H1 (cell line): ENCODE measurements at regions not wholly inside any gene's neighbourhood (a gene's known extent, or its start where the extent isn't known, plus 50 kb on each side); places are given as distances from the start of the nearest gene placed in this dataset.

ENCODE experiments used
- CTCF ChIA-PET: fragments of 300-600 bp; sonication (Branson Sonifier 250); formaldehyde crosslinking; loops from one replicate; lab custom pipeline; 2021; ENCODE audit not compliant: partially characterized antibody; lab: Charles Lee
- POLR2A ChIA-PET: fragments of 300-600 bp; sonication (Branson Sonifier 250); formaldehyde crosslinking; loops from one replicate; lab custom pipeline; 2021; ENCODE audit warnings: inconsistent platforms; ENCODE audit not compliant: partially characterized antibody; lab: Charles Lee
- DNase-seq, 2 experiments: peaks; one replicate each; pipeline versions ENCODE4 v3.0.0 to v3.0.0-alpha.2; 2010 to 2022; ENCODE audit warnings: low spot score in 2 of 2, low read depth in 1 of 2, mixed read lengths in 1 of 2
- FAIRE-seq: peaks from 2 replicates; lab custom pipeline; 2011; peaks lifted over from hg19 to GRCh38; lab: Jason Lieb, UNC
- H2AFZ ChIP-seq: 2 replicates; pipeline ENCODE4 v1.8.1; 2012; ENCODE audit warnings: low read length, inconsistent platforms
- H2AK5ac ChIP-seq: 2 replicates; pipeline ENCODE4 v1.6.1; 2013; ENCODE audit warnings: low read depth, low read length
- H2BK120ac ChIP-seq: replicated peaks from 2 replicates; pipeline ENCODE3; 2013; ENCODE audit warnings: low read depth, low read length, inconsistent platforms
- H2BK12ac ChIP-seq: 2 replicates; pipeline ENCODE4 v1.6.1; 2013; ENCODE audit warnings: low read depth, low read length
- H2BK15ac ChIP-seq: 2 replicates; pipeline ENCODE4 v1.6.1; 2013; ENCODE audit warnings: low read length
- H2BK20ac ChIP-seq: 2 replicates; pipeline ENCODE4 v1.6.1; 2013; ENCODE audit warnings: low read length
- H2BK5ac ChIP-seq: 2 replicates; pipeline ENCODE4 v1.6.1; 2013; ENCODE audit warnings: low read depth, low read length
- H3K14ac ChIP-seq: 2 replicates; pipeline ENCODE4 v1.6.1; 2013; ENCODE audit warnings: inconsistent platforms; ENCODE audit not compliant: insufficient read length
- H3K18ac ChIP-seq: 2 replicates; pipeline ENCODE4 v1.6.1; 2013; ENCODE audit warnings: low read length; ENCODE audit errors: extremely low read depth
- H3K23ac ChIP-seq: 2 replicates; pipeline ENCODE4 v1.6.1; 2013; ENCODE audit warnings: inconsistent platforms; ENCODE audit not compliant: insufficient read length
- H3K23me2 ChIP-seq: 2 replicates; pipeline ENCODE4 v1.6.1; 2013; ENCODE audit warnings: low read depth, low read length
- H3K27ac ChIP-seq: 2 replicates; pipeline ENCODE4 v1.6.1; 2011; ENCODE audit warnings: low read depth, low read length, inconsistent platforms
- H3K27me3 ChIP-seq, 4 experiments: replicated peaks in 1 of 4; 1 replicate in 1 of 4; 2 replicates in 3 of 4; pipeline versions ENCODE4 v1.6.1 to v1.8.1; 2011 to 2013; ENCODE audit warnings: low read length in 3 of 4, mild to moderate bottlenecking in 3 of 4, inconsistent platforms in 2 of 4, mixed read lengths in 2 of 4, moderate library complexity in 1 of 4; ENCODE audit not compliant: control insufficient read depth in 3 of 4, insufficient read depth in 3 of 4; ENCODE audit errors: extremely low read depth in 1 of 4
- H3K36me3 ChIP-seq, 4 experiments: 2 replicates each; pipeline versions ENCODE4 v1.6.1 to v1.8.1; 2011 to 2013; ENCODE audit warnings: mild to moderate bottlenecking in 4 of 4, low read length in 3 of 4, moderate library complexity in 2 of 4, control low read depth in 1 of 4, inconsistent platforms in 1 of 4; ENCODE audit not compliant: insufficient read depth in 4 of 4, control insufficient read depth in 2 of 4
- H3K4ac ChIP-seq: replicated peaks from 2 replicates; pipeline ENCODE3; 2013; ENCODE audit warnings: low read length, low read depth, mixed read lengths, inconsistent platforms; ENCODE audit not compliant: insufficient read length
- H3K4me1 ChIP-seq, 4 experiments: replicated peaks in 1 of 4; 1 replicate in 1 of 4; 2 replicates in 3 of 4; pipeline versions ENCODE4 v1.6.1 to v1.8.1; 2011 to 2013; ENCODE audit warnings: low read length in 3 of 4, inconsistent platforms in 2 of 4, mixed read lengths in 1 of 4; ENCODE audit not compliant: insufficient read depth in 4 of 4, control insufficient read depth in 3 of 4
- H3K4me2 ChIP-seq, 2 experiments: 2 replicates each; pipeline versions ENCODE4 v1.6.1 to v1.8.1; 2011 to 2013; ENCODE audit warnings: low read depth in 2 of 2, low read length in 2 of 2, control low read depth in 1 of 2, inconsistent platforms in 1 of 2, mild to moderate bottlenecking in 1 of 2; ENCODE audit not compliant: insufficient read depth in 1 of 2
- H3K4me3 ChIP-seq, 4 experiments: fragments of 200-600, 300-600 bp in 1 of 4; sonication (generic), shearing (Covaris generic), sonication (Bioruptor Twin) in 1 of 4; 2 replicates each; pipeline versions ENCODE4 v1.5.1 to v1.8.1; 2011 to 2016; ENCODE audit warnings: low read length in 4 of 4, low read depth in 3 of 4, control low read depth in 2 of 4, inconsistent platforms in 2 of 4, mild to moderate bottlenecking in 2 of 4, mixed read lengths in 1 of 4, moderate library complexity in 1 of 4; ENCODE audit not compliant: insufficient read depth in 2 of 4; ENCODE audit errors: extremely low read depth in 1 of 4
- H3K56ac ChIP-seq: replicated peaks from 2 replicates; pipeline ENCODE3; 2013; ENCODE audit warnings: low read depth, mild to moderate bottlenecking, mixed read lengths, low read length, inconsistent platforms; ENCODE audit not compliant: insufficient read length
- H3K79me1 ChIP-seq: 2 replicates; pipeline ENCODE4 v1.6.1; 2013; ENCODE audit warnings: low read depth, low read length, control low read depth
- H3K79me2 ChIP-seq, 2 experiments: 2 replicates each; pipeline versions ENCODE4 v1.6.1 to v1.8.1; 2012 to 2013; ENCODE audit warnings: low read length in 2 of 2, mild to moderate bottlenecking in 2 of 2, inconsistent platforms in 1 of 2; ENCODE audit not compliant: insufficient read depth in 2 of 2, control insufficient read depth in 1 of 2
- H3K9ac ChIP-seq, 4 experiments: replicated peaks in 1 of 4; 1 replicate in 1 of 4; 2 replicates in 3 of 4; pipeline versions ENCODE4 v1.6.1 to v1.8.1; 2011 to 2013; ENCODE audit warnings: low read depth in 3 of 4, low read length in 3 of 4, control low read depth in 2 of 4, mild to moderate bottlenecking in 2 of 4, moderate library complexity in 2 of 4, inconsistent platforms in 1 of 4; ENCODE audit errors: extremely low read depth in 1 of 4
- H3K9me3 ChIP-seq, 2 experiments: 2 replicates each; pipeline versions ENCODE4 v1.6.1 to v1.8.1; 2012 to 2013; ENCODE audit warnings: mild to moderate bottlenecking in 2 of 2, moderate library complexity in 2 of 2, control low read depth in 1 of 2, inconsistent platforms in 1 of 2, low read depth in 1 of 2, low read length in 1 of 2, mixed read lengths in 1 of 2; ENCODE audit not compliant: insufficient read depth in 2 of 2
- H4K20me1 ChIP-seq, 2 experiments: replicated peaks in 1 of 2; 2 replicates each; pipeline versions ENCODE3 to v1.8.1; 2011 to 2013; ENCODE audit warnings: inconsistent platforms in 2 of 2, low read length in 2 of 2, mild to moderate bottlenecking in 1 of 2; ENCODE audit not compliant: insufficient read depth in 2 of 2, control insufficient read depth in 1 of 2
- H4K5ac ChIP-seq: 2 replicates; pipeline ENCODE4 v1.6.1; 2013; ENCODE audit warnings: low read length, low read depth, mixed read lengths, inconsistent platforms; ENCODE audit not compliant: insufficient read length
- H4K8ac ChIP-seq: 2 replicates; pipeline ENCODE4 v1.8.0; 2013; ENCODE audit warnings: mild to moderate bottlenecking, moderate library complexity, low read length, inconsistent platforms; ENCODE audit not compliant: insufficient read depth; ENCODE audit errors: extremely low read depth
- H4K91ac ChIP-seq: replicated peaks from 2 replicates; pipeline ENCODE3; 2013; ENCODE audit warnings: low read length, mixed read lengths, inconsistent platforms; ENCODE audit not compliant: insufficient read length
- BACH1 ChIP-seq: IDR thresholded peaks from 2 replicates; pipeline ENCODE4 v1.6.1; 2012; ENCODE audit warnings: low read length, improper control_type of control experiment
- CREB1 ChIP-seq: IDR thresholded peaks from 2 replicates; pipeline ENCODE4 v1.6.1; 2012; ENCODE audit warnings: inconsistent platforms
- E2F6 ChIP-seq: IDR thresholded peaks from 2 replicates; pipeline ENCODE4 v1.6.1; 2012; ENCODE audit warnings: inconsistent platforms
- HDAC6 ChIP-seq: IDR thresholded peaks from one replicate; pipeline ENCODE4 v1.7.1; 2012; ENCODE audit warnings: low read depth, mild to moderate bottlenecking, inconsistent platforms, low read length, moderate library complexity
- KDM1A ChIP-seq: fragments of 200-600, 300-600 bp; sonication (generic); IDR thresholded peaks from 2 replicates; pipeline ENCODE4 v1.7.1; 2016; ENCODE audit warnings: mild to moderate bottlenecking, low read length, borderline replicate concordance
- POLR2AphosphoS5 ChIP-seq: IDR thresholded peaks from 2 replicates; pipeline ENCODE4 v1.6.1; 2011; ENCODE audit warnings: low read depth, low read length
- RAD21 ChIP-seq, 2 experiments: IDR thresholded peaks in 1 of 2; conservative IDR thresholded peaks in 1 of 2; 2 replicates each; pipeline ENCODE4 v1.6.1; 2011; ENCODE audit warnings: low read depth in 2 of 2, low read length in 2 of 2, improper control_type of control experiment in 1 of 2, inconsistent platforms in 1 of 2, mild to moderate bottlenecking in 1 of 2, moderate library complexity in 1 of 2
- SIN3A ChIP-seq, 2 experiments: IDR thresholded peaks in 1 of 2; conservative IDR thresholded peaks in 1 of 2; 2 replicates each; pipeline ENCODE4 v1.6.1; 2011 to 2012; ENCODE audit warnings: low read length in 2 of 2, improper control_type of control experiment in 1 of 2, low read depth in 1 of 2, mild to moderate bottlenecking in 1 of 2
- SP2 ChIP-seq: IDR thresholded peaks from 2 replicates; pipeline ENCODE4 v1.6.1; 2012; ENCODE audit warnings: mild to moderate bottlenecking, low read length, inconsistent platforms
- SP4 ChIP-seq: IDR thresholded peaks from 2 replicates; pipeline ENCODE4 v1.6.1; 2012; ENCODE audit warnings: low read length, inconsistent platforms
- SRF ChIP-seq: IDR thresholded peaks from 2 replicates; pipeline ENCODE4 v1.6.1; 2011; ENCODE audit warnings: mild to moderate bottlenecking, low read depth, low read length, moderate library complexity
- TBP ChIP-seq: IDR thresholded peaks from 2 replicates; pipeline ENCODE4 v1.6.1; 2011; ENCODE audit warnings: low read depth, low read length, improper control_type of control experiment
- TEAD4 ChIP-seq: IDR thresholded peaks from 2 replicates; pipeline ENCODE4 v1.6.1; 2012; ENCODE audit warnings: low read depth, low read length, inconsistent platforms, mixed read lengths
- WGBS, 2 experiments: shearing (Covaris generic) in 1 of 2; methylation state at CpG; one replicate each; pipeline versions ENCODE4 v1.1.6 to v1.1.7; 2013 to 2015; ENCODE audit warnings: low lambda C conversion rate in 2 of 2, mixed read lengths in 2 of 2, inconsistent platforms in 1 of 2, low coverage in 1 of 2, missing lambda C conversion rate in 1 of 2; ENCODE audit not compliant: insufficient replicate concordance in 2 of 2, insufficient coverage in 1 of 2, insufficient read length in 1 of 2; ENCODE audit errors: extremely low coverage in 1 of 2, missing lambda C conversion rate in 1 of 2; 5-methylcytosine and 5-hydroxymethylcytosine counted together

DNA sequence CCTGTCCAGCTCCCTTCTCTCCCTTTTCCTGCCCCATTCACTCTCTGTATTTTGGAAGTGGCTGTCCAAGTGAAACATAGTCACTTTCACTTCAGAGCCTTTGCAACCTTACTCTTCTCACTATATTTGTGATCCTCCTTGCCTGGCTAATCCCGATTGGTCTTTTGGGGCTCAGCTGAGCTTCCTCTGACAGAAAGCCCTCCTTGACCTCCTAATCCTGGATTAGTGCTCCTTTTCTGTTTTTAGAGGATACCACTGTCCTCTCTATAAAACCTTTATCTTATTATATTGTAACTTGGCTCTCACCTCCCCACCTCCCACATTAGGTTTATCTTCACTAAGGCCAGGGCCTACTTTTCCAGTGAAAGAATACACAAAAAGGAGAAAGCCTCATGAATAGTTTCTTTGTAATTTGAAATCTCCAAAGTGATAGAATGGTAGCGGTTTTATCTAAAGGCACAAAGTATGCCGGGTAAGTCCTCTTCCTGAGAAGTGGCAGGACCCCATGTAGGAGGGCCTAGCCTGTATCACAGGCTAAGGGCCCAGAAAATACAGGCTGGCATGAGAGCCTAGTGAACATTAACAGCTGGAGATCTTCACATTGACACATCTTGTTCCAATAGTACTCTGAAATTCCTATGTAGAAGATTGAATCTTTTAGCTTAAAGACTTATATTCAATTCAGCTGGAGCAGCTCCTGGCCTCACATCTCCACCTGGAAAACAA, 83.1 kb upstream of the GAREM1 start:
- H3K18ac ChIP-seq = no peak overlapping the region
- H3K4me3 ChIP-seq = no peak overlapping the region
- H3K4me2 ChIP-seq = no peak overlapping the region
- no peak overlapping the region for H3K4ac ChIP-seq
- CTCF ChIA-PET = interaction anchor here (1.2 to 8.5 kb wide), 9 partner anchors 9 to 396 kb away, joined by 4 to 111 read pairs (median 15); no protein-coding TSS in a partner anchor
- no peak overlapping the region for H4K5ac ChIP-seq
- peaks cover 0 to 10% (median 6%) of the 10 kb centered on the region in 4 experiments; a peak in 5 of 7 replicates for H3K4me1 ChIP-seq
- H2BK5ac ChIP-seq = no peak overlapping the region
- no peaks in the 10 kb centered on the region for H3K36me3 ChIP-seq
- H4K8ac ChIP-seq = no peak overlapping the region
- no peaks in the 10 kb centered on the region for H3K9me3 ChIP-seq
- no peak overlapping the region for H2BK15ac ChIP-seq
- H3K9ac ChIP-seq = no peak overlapping the region
- H4K20me1 ChIP-seq = no peaks in the 10 kb centered on the region
- no peak overlapping the region for H2BK20ac ChIP-seq
- H3K23ac ChIP-seq = no peak overlapping the region
- H3K23me2 ChIP-seq = no peaks in the 10 kb centered on the region
- WGBS, 2 experiments = 89% methylated on average over 3 of the region's 3 CpGs; no CpG with 5 or more reads in 1 of the 2 experiments
- no peak overlapping the region for H2BK120ac ChIP-seq
- H2AK5ac ChIP-seq = no peak overlapping the region
- H3K14ac ChIP-seq = no peak overlapping the region
- FAIRE-seq (no peak), DNase-seq (no peak)
- no peak overlapping the region for H3K56ac ChIP-seq
- no peaks in the 10 kb centered on the region for H3K79me2 ChIP-seq
- no peak overlapping the region for H3K27ac ChIP-seq
- H4K91ac ChIP-seq = no peak overlapping the region
- H3K79me1 ChIP-seq = no peaks in the 10 kb centered on the region
- H3K27me3 ChIP-seq = no peaks in the 10 kb centered on the region
- H2BK12ac ChIP-seq = no peak overlapping the region
- POLR2A ChIA-PET = no interaction called here
- H2AFZ ChIP-seq = no peak overlapping the region
- TF ChIP-seq POLR2AphosphoS5 (no peak), CREB1 (no peak), HDAC6 (no peak), SRF (no peak), KDM1A (no peak), SP4 (no peak), BACH1 (no peak), E2F6 (no peak), TEAD4 (no peak), SP2 (no peak), RAD21 (IDR thresholded peaks at IDR 0.05 in 1 of 2, conservative IDR thresholded peaks at IDR 0.05 in 1 of 2; ENCODE audit: low read depth in 2 of 2, low read length in 2 of 2) (no peak), SIN3A (conservative IDR thresholded peaks at IDR 0.05 in 1 of 2, IDR thresholded peaks at IDR 0.05 in 1 of 2; ENCODE audit: low read depth in 1 of 2, low read length in 2 of 2) (no peak), TBP (no peak)
